ENCODE measurements at regions not wholly inside any gene's neighbourhood (a gene's known extent, or its start where the extent isn't known, plus 50 kb on each side); places are given as distances from the start of the nearest gene placed in this dataset.

DNA sequence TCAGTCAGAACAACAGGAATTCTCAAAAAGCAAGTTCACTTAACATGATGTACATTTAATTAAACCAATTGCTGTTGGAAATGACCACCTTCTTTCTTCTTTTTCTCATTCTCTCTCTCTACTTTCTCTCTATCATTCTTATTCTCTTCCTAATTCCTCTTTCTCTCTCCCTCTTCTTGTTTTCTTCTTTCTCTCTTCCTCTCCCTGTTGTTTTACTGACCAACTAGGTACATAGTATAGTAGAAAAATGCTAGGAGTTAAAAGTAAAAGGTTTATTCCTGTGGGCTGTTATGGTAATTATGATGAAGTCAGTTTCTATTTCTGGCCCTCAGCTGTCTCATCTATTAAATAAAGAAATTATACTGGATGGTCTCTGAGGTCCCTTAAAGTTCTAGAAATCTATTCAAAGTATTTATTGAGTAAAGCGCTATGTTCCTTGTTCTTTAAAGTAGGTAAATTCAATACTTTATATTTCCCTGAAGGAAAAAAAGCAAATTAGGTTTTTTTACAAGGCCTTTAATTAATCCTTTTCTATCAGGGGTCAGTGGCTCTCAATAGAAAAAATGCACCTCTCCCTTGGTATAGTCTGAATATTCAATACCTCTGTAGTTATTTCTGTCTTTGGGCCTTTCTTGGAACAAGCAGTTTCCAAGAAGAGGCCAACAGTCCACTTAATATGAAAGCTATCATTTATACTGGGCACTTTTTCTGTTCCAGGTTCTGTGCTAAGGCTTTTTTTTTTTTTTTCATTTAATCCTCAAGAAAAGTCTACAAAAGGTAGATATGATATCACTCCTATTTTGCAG lies 102.3 kb upstream of the SLC30A5 start:
- no peak overlapping the region for H3K27ac Mint-ChIP-seq
- TF ChIP-seq, protein P1, sequence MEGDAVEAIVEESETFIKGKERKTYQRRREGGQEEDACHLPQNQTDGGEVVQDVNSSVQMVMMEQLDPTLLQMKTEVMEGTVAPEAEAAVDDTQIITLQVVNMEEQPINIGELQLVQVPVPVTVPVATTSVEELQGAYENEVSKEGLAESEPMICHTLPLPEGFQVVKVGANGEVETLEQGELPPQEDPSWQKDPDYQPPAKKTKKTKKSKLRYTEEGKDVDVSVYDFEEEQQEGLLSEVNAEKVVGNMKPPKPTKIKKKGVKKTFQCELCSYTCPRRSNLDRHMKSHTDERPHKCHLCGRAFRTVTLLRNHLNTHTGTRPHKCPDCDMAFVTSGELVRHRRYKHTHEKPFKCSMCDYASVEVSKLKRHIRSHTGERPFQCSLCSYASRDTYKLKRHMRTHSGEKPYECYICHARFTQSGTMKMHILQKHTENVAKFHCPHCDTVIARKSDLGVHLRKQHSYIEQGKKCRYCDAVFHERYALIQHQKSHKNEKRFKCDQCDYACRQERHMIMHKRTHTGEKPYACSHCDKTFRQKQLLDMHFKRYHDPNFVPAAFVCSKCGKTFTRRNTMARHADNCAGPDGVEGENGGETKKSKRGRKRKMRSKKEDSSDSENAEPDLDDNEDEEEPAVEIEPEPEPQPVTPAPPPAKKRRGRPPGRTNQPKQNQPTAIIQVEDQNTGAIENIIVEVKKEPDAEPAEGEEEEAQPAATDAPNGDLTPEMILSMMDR (IDR thresholded peaks at IDR 0.05) = no peak
- no peak for TF ChIP-seq EZH2 (IDR thresholded peaks at IDR 0.05; ENCODE audit: borderline replicate concordance, insufficient read depth, low read depth, low read length, poor library complexity, severe bottlenecking)

DNA sequence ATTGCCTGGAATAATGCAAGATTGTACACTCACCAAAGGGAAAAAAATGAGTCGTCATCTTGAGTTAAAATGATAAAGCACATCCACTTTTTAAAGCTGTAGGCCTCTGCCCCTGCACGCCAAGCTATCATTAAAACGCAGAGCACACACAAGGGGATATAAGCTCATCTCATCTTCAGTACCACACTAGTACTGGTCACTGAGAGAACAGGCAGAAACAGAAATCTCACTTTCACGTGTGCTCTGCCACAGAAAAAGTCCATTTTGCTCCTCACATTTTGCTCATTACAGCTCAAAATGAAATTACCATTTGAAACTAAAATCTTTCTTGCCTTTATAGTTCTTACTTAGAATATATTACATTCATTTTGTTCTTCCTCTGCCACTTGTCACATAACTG lies 99.2 kb upstream of the SLC30A5 start:
- no peaks in the 10 kb centered on the region for H3K9me3 ChIP-seq (ENCODE audit: control extremely low read depth in 1 of 3, control insufficient read depth in 2 of 3, insufficient read depth in 1 of 3, low read length in 2 of 3)
- Mint-ChIP-seq H3K9me3 (ENCODE audit: insufficient read depth) (no peaks in the 10 kb centered on the region), H3K27me3 (peaks cover 18% of the 10 kb centered on the region), H3K4me3 (no peak overlapping the region), H3K4me1 (no peaks in the 10 kb centered on the region), H3K27ac (no peak overlapping the region)
- no peaks in the 10 kb centered on the region for H3K79me2 ChIP-seq (ENCODE audit: control insufficient read depth, insufficient read depth, low read length)
- no peak overlapping the region for H3K4me2 ChIP-seq (replicated peaks; ENCODE audit: low read depth, low read length, poor library complexity, severe bottlenecking)
- ATAC-seq (ENCODE audit: low read depth) (no peak), DNase-seq (no peak)
- no peaks in the 10 kb centered on the region for H3K4me1 ChIP-seq (ENCODE audit: control insufficient read depth in 2 of 2, insufficient read depth in 2 of 2, low read length in 2 of 2)
- H4K20me1 ChIP-seq (ENCODE audit: control insufficient read depth, insufficient read depth, low read length, poor library complexity, severe bottlenecking) = no peaks in the 10 kb centered on the region
- H3K27me3 ChIP-seq (replicated peaks in 1 of 4; ENCODE audit: control extremely low read depth in 1 of 4, control insufficient read depth in 3 of 4, insufficient read depth in 4 of 4, low read length in 3 of 4) = no peaks in the 10 kb centered on the region
- ChIA-PET CTCF (interaction anchor here (0.6 kb wide), 1 partner anchor 341 kb away, joined by 3 read pairs; no protein-coding TSS in a partner anchor), POLR2A (no interaction called here)
- no peak overlapping the region for H3K27ac ChIP-seq (ENCODE audit: low read length in 2 of 2)
- intact Hi-C loops (cut with micrococcal nuclease) = no loop called here
- no peak overlapping the region for H3K9ac ChIP-seq (ENCODE audit: low read length)
- WGBS (ENCODE audit: insufficient coverage) = 84% methylated on average over 3 of the region's 4 CpGs
- H3K4me3 ChIP-seq (ENCODE audit: control extremely low read depth in 1 of 5, extremely low read depth in 1 of 5, insufficient read depth in 1 of 5, low read depth in 2 of 5, low read length in 4 of 5) = no peak overlapping the region
- H3K36me3 ChIP-seq (replicated peaks in 1 of 2; ENCODE audit: control extremely low read depth in 1 of 2, control insufficient read depth in 1 of 2, extremely low read depth in 1 of 2, insufficient read depth in 2 of 2, low read length in 1 of 2) = no peaks in the 10 kb centered on the region
- no peak overlapping the region for H2AFZ ChIP-seq (ENCODE audit: insufficient read depth, low read depth, low read length, poor library complexity, severe bottlenecking)
- TF ChIP-seq EZH2 (IDR thresholded peaks at IDR 0.05; ENCODE audit: borderline replicate concordance, insufficient read depth, low read depth, low read length, poor library complexity, severe bottlenecking) = no peak
- TF ChIP-seq, protein P1 (IDR thresholded peaks at IDR 0.05) = no peak

More for the DNA sequence above, 102.3 kb upstream of the SLC30A5 start:
- Histone ChIP-seq H3K9ac (ENCODE audit: low read length) (no peak overlapping the region), H2AFZ (ENCODE audit: insufficient read depth, low read depth, low read length, poor library complexity, severe bottlenecking) (no peak overlapping the region), H3K4me3 (ENCODE audit: control extremely low read depth in 1 of 5, extremely low read depth in 1 of 5, insufficient read depth in 1 of 5, low read depth in 2 of 5, low read length in 4 of 5) (no peak overlapping the region), H3K79me2 (ENCODE audit: control insufficient read depth, insufficient read depth, low read length) (no peaks in the 10 kb centered on the region), H3K36me3 (replicated peaks in 1 of 2; ENCODE audit: control extremely low read depth in 1 of 2, control insufficient read depth in 1 of 2, extremely low read depth in 1 of 2, insufficient read depth in 2 of 2, low read length in 1 of 2) (no peaks in the 10 kb centered on the region), H4K20me1 (ENCODE audit: control insufficient read depth, insufficient read depth, low read length, poor library complexity, severe bottlenecking) (no peaks in the 10 kb centered on the region), H3K27me3 (replicated peaks in 1 of 4; ENCODE audit: control extremely low read depth in 1 of 4, control insufficient read depth in 3 of 4, insufficient read depth in 4 of 4, low read length in 3 of 4) (no peaks in the 10 kb centered on the region), H3K4me1 (ENCODE audit: control insufficient read depth in 2 of 2, insufficient read depth in 2 of 2, low read length in 2 of 2) (no peaks in the 10 kb centered on the region), H3K4me2 (replicated peaks; ENCODE audit: low read depth, low read length, poor library complexity, severe bottlenecking) (no peak overlapping the region), H3K9me3 (ENCODE audit: control extremely low read depth in 1 of 3, control insufficient read depth in 2 of 3, insufficient read depth in 1 of 3, low read length in 2 of 3) (no peaks in the 10 kb centered on the region), H3K27ac (ENCODE audit: low read length in 2 of 2) (no peak overlapping the region)
- WGBS (ENCODE audit: insufficient coverage) = no CpG with 5 or more reads among the region's 1 CpG
- intact Hi-C loops (cut with micrococcal nuclease) = no loop called here
- H3K4me3 Mint-ChIP-seq = no peak overlapping the region
- peaks cover 7% of the 10 kb centered on the region for H3K27me3 Mint-ChIP-seq
- DNase-seq (no peak), ATAC-seq (ENCODE audit: low read depth) (no peak)
- ChIA-PET POLR2A (no interaction called here), CTCF (no interaction called here)
- no peaks in the 10 kb centered on the region for H3K4me1 Mint-ChIP-seq
- no peaks in the 10 kb centered on the region for H3K9me3 Mint-ChIP-seq (ENCODE audit: insufficient read depth)
